Left hindlimb (tissue), 1 donor: ENCODE measurements at regions not wholly inside any gene's neighbourhood (a gene's known extent, or its start where the extent isn't known, plus 50 kb on each side); places are given as distances from the start of the nearest gene placed in this dataset.

Source experiments
- DNase-seq: peaks from one replicate; pipeline ENCODE4 v3.0.0-alpha.2; 2018

DNA sequence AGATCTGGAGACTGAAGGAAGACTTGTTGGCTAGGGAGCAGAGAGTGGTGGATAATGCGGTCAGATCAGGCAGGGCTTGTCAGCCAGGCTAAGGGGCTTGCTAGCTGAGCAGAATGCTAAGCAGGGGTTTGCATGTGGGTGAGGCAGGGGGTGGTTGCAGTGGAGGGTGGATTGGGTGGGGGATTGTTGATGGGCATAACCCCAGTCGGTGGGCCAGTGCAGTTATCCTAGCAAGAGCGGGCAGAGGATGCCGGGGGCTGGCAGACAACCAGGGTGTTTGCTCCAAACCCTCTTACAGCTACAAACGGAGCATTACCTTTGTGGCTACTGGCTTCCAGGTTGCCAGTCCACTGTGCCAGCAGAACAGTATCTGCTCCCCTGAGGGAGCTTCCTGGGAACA, 131.5 kb upstream of the LGALSL start:
- DNase-seq: no peak

DNA sequence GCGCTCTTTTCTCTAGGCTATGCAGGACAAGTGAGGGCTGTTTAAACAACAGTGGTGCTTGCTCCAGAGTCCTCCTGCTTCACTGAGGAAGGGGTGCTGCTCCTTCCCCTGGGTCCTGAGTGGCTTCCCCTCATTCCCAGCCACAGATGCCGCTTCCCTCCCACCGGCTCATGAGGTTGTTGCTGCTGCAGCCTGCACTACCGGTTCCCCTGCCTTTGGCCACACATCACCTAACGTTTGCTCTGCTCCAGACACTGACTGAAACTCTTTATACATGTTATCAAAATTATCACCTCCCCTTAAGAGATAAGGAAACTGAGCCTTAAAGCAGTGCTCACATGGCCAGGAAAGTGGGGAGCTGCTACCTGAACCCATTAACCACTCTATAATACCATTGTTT, 130.8 kb upstream of the LGALSL start:
- DNase-seq: no peak

DNA sequence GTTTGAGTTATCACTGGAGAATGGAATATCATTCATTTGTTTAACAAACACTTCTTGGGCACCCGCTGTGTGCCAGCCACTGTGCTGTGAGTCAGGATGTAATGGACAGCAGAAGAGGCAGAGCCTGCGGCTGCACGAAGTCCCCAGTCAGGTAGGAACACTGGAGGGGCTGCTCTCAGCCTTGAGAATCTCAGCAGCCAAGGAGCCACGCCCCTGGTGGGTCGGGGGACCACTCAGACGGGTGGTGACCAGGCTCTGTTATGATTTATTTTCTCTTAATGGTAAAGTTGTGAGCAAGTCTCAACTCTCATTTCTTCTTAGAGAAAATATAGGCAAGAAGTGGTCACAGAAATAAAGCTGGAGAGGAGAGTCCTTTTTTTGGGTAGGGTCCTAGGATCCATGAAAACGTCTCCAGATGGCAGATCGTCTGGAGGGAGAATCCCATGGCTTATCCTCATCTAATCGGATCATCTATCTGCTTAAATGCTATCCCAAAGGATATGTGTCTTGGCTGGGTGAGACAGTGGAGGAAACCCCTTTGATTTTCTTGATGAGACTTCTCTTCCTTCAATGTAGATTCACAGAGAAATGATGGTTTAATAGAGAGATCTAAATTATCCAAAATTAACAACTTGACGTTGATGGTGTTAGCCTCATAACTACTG, 129.1 kb upstream of the LGALSL start:
- DNase-seq: no peak

DNA sequence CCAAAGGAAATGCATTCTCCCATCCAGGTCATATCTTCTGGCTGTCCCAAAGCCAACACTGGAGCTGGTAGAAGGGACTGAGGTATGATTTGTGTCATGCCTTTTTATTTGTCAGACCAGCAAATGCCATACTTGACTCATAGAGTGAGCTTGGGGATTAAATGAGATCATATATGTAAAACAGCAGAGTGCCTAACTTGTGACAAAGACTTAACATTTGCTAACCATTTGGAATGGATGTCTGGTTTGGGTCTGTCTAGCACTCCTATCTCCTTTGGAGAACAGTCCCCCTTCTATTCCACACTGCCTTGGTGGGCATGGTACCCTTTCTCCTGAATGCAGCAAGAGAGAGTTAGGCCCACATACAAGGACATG, 128.5 kb upstream of the LGALSL start:
- DNase-seq: no peak

DNA sequence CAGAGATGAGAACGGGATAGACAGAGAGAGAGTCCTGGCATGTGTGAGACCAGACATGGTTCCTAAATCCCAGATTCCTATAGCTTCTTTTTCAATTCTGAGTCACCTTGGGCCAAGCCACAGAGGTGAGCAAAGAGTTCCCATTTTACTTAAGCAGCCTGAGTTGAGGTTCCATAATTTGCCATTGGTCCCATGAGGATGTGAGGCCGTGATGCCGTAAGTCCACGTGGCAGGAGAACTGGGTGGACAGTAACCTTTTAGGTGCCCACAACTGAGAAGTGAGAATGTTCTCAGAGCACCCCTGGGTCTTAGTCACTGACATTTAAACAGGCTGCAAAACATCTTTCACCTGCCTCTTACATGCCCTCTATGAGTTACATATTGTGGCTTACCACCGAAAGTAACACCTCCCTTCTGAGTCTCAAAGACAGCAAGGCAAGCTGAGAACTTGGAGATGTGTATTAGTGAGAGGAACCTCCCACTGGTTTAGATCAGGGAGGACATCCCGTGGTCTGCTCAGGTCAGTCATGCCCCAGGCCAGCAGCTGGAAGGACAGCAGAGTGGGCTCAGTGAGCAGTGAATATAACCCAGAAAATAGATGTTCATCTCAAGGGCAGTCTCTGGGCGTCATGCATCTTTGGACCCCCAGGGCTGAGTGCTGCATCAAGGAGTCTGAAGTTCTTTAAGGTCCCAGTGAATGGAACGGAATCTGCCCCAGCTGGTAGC, 127.9 kb upstream of the LGALSL start:
- no peak for DNase-seq

DNA sequence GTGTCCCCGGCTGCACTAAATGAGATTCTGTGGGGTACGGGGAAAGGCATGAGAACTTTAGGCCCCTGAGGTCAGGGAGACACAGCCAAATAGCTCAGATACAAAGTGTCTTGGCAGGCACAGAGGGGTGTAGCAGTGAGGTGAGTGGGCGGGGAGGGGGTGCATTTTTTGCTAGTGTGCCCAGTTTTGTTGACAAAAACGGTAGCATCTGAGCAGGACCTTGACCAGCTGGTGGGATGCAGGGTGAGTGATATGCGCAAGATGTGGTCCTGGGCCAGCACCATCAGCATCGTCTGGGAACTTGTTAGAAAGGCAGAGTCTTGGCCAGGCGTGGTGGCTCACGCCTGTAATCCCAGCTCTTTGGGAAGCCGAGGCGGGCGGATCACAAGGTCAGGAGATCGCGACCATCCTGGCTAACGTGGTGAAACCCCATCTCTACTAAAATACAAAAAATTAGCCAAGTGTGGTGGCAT, 127.3 kb upstream of the LGALSL start:
- no peak for DNase-seq

DNA sequence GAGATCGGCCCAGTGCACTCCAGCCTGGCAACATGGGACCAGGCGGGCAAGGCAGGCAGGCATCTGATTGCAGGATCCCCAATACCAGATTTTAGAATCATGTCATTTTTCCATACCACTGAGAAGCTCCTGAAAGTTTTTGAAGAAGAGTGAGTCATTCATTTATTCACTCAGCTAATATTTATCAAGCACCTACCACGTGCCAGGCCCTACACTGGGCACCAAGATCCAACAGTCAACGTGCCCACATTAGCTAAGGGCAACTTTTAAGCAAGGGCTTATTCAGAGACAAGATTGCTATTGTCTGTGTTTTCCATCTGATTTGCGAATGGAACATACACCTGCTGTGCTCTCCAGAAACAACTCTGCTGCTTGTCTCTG, 126.8 kb upstream of the LGALSL start:
- DNase-seq: no peak

DNA sequence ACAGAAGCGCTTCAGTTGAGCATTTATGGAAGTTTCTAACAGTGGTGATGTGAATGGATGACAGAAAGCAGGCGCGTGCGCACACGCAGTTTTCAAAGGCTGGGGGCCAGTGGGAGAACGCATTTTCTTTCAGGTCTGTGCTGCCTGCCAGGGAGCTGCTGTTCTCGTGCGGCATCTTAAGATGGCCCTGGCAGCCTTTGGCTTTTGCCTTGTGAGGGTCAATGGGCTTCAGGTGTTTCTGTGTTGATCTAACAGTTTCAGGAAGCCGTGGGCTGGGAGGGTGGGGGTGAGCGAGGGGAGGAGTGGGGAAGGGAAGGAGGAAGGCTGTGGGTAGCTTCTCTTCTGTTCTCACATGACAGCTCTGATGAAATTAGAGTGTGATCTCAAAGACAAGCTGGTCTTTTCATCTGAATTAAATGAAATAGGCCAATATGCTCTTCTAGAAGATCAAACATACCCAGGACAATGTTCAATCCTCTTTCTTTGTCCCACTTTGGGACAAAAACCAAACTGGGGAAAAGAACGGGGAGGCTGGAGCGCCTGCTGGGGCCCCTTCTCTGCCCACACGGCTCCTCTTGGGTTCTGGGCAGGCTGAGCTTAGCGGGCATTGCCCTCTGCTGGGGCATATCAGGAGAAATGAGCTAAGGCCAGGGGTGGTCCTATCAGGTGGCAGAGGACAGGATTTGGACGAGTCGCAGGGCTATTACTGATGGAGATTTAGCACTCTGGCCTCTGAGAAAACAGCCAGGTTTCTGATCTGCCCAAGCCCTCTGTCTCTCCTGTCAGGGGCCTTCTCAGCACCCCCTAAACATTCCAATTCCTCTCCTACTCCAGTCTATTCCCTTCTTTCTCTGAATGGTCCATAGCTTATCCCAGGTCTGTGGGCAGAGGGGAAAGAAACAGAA, 126.2 kb upstream of the LGALSL start:
- DNase-seq: peak; percentile 62

DNA sequence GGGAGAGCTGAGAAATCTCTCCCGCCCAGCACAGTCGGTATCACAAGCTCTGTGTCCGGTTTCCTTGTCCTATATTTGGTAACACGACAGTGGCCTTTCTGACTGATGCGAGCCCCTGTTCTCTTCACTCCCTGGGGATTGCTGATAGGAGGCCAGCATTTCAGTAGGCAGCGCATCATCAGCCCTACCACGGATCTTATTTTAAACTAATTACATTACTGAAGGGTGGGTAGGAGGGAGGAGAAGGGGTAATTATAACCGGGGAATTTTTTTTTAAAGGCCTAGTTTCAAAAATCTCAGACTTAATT, 125.6 kb upstream of the LGALSL start:
- no peak for DNase-seq

DNA sequence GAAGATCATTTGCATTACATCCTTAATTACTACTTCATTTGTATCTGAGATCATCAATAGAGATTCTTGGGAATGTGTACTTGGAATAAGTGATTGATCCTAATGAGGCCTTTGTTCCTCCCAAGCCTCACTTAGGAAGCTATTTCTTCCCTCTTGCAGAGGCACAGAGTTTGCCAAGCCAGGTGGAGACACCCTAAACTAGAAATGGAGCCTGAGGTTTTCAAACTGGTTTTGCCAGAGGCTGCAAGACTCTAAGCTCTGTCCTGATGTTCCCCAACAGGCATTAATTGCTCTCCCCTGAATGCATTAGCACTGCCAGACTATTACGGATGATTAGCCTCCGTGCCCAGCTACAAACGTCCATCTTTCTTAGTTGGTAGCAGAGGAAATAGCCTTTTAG, 125.2 kb upstream of the LGALSL start:
- no peak for DNase-seq

DNA sequence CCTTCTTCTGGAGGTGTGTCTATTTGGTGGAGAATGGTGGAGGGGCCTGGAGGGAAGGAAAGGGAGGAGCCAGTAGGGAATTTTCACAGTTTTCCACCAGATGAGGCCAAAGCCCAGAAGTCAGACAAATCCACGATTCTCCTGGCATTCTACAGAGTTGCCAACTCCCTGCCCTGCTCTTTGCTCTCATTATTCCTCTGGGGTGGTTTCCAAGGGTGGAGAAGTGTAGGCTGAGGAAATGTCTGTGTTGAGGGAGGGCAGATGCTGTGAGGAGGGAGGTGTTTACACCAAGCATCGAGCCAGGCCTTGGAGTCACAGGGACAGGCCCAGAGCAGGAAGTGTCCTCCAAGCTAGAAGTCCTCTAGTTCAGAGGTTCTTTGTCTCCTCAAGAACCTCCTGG, 124.1 kb upstream of the LGALSL start:
- DNase-seq: peak; percentile 49

DNA sequence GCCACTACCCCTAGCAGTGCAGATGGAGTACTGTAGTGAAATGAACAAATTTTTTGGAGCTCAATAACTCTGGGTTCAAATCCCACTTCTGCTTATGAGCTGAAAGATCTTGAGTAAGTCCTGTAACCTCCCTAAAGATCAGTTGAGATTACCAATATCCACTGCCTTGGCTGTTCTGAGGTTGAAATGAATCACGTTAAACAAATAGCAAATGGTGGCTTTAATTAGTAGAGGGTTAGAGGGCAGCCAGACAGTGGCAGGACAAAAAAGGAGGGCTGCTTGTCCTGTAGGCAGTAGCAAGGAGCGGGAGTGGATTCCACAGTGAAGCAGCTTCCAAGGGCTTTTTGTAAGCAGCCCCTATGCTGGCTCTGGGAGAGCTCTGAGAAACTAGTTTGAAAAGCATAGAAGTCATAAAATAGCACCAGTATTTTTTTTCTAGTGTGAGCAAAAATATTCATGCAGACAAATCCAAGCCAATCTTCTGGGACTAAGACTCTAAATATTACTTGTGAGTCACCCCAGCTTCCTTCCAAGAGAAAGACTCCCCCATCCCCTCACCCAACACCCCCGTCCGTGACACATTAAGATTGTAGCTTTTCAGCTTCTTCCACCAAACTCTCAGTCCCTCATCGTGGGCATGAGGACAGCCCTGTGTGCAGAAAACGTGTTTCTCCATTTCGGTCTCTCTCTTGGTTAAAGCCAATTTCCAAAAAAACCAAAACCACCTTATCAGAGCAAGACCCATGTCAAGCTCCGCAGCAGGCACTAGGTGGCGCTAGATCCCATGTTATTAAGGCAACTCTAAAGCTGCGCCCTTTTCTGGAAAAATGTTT, 123.5 kb upstream of the LGALSL start:
- peak; percentile 87 for DNase-seq

DNA sequence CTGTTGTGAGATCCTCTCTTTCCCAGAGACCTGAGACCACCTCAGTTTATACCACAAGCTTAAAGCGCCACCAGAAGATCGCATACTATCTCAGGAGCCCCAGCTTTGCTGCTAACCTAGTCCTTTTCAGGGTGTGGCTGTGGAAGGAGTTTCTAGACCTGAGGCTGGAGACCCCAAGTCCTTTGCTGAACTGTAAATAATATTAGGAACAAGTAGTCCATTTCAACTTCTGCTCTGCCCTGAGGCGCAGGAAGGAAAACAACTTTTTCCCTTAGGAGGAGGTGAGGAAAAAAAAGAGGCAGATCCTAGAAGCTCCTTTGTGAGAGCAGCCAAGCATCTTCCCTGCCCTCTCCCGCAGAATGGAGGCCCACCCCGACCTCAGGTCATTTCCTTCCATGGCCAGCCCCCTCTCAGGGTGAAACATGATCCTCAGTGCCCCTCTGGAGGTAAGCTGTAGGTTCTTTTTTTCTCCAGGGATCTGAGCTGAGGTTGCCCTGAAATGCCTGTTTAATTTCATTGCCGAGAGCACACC, 122.8 kb upstream of the LGALSL start:
- no peak for DNase-seq

DNA sequence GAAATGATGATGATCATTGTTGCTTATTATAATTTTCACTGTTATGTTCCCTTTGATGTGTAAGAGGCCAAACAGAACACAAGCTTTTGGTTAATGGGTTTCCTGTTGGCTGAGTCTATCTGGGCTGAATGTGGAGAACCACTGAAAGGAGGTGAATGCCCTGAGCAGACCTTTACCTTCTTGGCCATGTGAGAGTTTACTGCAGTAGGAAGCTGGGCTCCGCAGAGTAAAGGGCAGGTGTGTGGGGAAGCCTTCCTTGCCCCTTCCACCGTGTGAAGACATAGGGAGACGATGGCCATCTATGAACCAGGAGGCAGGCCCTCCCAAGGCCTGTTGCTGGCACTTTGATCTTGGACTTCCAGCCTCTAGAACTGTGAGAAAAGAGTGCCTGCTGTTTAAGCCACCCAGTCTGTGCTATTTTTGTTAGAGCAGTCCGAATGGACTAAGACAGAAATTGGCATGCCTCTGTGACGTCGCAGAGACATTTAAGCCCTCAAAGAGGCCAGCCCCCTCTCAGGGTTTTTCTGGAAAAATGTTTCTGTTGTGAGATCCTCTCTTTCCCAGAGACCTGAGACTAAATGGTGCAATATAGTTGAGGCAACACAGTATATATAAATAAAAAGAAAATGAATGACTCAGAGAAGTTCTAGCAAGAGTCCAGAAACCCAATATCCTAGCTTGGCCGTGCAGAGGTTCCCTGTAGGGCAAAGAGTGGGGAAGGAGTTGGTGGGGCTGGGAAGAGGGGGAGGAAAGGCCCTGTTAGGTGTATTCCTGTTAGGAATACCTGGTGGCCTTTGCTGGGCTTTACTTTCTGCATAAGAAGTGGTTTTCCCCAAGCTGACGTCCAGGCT, 121.9 kb upstream of the LGALSL start:
- DNase-seq: no peak

DNA sequence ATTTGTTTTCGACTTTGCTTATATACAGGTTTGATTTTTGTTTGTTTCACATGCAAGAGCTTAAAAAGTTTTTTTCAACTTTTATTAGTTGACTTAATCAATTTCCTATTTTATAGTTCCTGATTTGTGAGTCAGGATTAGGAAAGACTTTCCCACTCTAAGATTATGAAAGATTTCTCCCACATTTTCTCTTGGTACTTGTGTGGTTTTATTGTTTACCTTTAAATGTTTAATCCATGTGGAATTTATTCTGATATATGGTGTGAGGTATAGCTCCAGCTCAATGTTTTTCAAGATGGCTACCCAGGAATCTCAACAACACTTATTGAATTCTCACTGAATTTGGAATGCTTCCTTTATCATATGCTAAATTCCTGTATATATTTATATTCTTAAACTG, 117.8 kb upstream of the LGALSL start:
- DNase-seq: no peak

DNA sequence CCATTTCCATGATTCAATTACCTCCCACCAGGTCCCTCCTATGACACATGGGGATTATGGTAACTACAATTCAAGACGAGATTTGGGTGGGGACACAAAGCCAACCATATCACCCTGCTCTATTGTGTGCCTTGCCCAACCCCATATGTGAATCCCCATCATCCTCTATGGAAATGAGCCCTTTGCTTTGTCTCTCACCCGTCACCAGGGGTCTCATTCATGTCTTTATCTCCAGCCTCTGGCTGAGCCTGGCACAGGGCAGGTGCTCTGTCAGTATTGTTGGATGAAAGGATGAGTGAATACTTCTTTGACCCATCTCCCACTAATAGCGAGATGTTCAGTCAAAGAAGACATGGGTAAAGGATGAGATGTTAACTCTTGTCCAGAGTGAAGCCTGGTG, 116.6 kb upstream of the LGALSL start:
- no peak for DNase-seq

DNA sequence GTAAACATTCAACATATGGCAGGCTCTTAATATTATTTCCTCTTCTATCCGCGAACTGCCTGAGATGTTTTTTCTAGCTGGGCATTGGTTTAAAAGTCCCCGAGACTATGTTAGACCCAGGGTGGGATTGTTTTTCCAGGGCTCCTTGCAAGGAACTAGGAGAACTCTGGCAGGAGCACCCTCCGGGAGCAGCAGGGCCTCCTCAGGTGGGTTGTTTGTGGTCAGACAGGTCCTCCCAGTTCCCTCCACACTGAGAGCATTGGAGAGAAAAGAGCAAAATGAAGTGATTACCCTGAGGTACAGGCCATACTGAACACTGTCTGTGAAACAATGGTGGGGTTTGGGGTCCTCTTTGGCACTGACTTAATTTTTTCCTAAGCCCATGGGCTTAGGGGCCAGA, 115.9 kb upstream of the LGALSL start:
- no peak for DNase-seq

DNA sequence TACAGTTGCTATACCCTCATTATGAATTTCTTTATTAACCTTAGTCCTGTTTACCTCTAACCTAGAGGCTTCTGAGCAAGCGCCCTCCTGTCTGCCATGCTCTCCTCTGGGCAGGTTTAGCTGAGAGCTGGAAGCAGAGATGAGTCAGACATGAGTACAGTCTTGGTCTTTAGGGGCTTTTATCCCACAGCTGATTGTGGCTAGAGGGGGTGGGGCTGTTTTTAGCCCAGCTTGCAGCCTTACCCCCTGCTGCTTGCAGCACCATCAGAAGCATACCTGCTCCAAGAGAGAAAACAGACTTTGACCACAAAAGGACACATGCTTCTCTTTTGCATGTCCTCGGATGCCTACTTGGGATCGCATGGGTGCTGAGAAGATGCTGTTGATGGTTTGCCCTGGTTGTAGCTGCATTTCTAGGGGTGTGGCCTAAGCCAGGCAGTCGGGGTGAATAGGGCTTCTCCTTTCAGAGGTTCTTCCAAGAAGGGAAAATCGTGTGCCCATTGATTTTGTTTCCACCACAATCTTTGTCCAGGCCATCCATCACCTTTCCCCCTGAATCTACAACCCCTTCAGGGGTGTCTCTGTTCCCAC, 115.0 kb upstream of the LGALSL start:
- DNase-seq: no peak

DNA sequence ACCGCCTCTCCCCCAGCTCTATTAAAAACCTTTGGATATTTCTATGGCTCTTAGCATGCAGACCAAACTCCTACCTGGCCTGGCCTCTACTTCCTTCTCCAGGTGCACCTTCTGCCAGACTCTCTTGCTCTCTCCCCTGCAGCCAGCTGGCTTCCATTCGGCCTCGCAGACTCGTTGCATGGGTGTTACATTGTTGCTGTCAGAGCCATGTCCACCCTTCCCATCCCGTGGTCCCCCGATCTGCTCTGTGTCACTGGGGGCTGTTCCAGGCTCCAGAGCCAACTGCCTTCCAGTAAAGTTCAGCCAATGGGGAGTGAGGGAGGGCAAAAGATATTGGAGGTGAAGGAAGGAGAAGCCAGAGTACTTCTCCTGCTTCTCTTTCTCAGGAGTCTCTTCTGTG, 112.5 kb upstream of the LGALSL start:
- no peak for DNase-seq

DNA sequence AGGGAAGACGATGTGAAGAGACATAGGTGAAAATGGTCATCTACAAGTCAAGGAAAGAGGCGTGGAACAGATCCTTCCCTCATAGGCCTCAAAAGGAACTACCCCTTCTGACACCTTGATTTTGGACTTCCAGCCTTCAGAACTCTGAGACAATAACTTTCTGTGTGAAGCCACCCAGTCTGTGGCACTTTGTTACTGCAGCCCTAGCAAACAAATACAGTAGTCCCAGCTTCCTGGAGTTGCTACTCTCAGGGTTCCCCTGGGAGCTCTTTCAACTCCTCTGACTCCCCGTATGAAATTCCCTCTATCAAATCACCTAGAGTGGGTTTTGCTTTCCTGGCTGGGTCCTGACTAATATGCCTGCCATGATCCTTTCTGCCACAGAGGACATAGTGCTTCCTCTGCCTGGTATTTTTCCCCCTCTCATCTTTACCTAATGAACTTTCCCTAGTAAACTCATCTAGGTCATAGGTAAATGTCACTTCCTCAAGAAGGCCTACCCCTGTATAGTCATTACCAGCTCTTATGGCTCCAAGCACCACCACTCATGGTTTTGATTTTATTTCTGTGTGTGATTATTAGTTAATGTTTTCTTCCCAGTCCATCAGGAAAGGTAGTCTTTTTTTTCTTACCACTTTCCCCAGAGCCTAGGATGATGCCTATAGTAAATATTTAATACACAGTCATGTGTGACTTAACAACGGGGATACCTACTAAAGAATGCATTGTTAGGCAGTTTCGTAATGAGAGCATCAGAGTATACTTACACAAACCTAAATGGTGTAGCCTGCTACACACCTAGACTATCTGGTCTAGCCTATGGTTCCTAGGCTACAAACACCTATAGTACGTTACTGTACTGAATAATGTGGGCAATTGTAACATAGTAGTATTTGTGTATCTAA, 111.5 kb upstream of the LGALSL start:
- no peak for DNase-seq
